ENCODE measurements at regions not wholly inside any gene's neighbourhood (a gene's known extent, or its start where the extent isn't known, plus 50 kb on each side); places are given as distances from the start of the nearest gene placed in this dataset.
"Not testable (repeated sequence)": the region's sequence is repeated elsewhere in the genome, so short reads cannot be mapped to it uniquely, and the experiment has no call there.

- ATAC-seq (ENCODE audit: low read depth) (no peak), DNase-seq (ENCODE audit: low spot score) (no peak)
- H3K27ac ChIP-seq (ENCODE audit: poor library complexity, severe bottlenecking): no peak overlapping the region
- no peaks in the 10 kb centered on the region for H3K27me3 ChIP-seq (ENCODE audit: insufficient read depth, poor library complexity, severe bottlenecking)
- no peak for TF ChIP-seq CTCF (IDR thresholded peaks at IDR 0.05; ENCODE audit: poor library complexity, severe bottlenecking)
- no peak overlapping the region for H3K4me3 ChIP-seq (ENCODE audit: severe bottlenecking)
- peaks cover 2% of the 10 kb centered on the region for H3K9me3 ChIP-seq (ENCODE audit: severe bottlenecking)
- H3K36me3 ChIP-seq (ENCODE audit: low read depth): no peaks in the 10 kb centered on the region
- no peaks in the 10 kb centered on the region for H3K4me1 ChIP-seq (ENCODE audit: insufficient read depth, poor library complexity, severe bottlenecking)
These were observed 314.7 kb upstream of the NOX3 start for GRCh38 chr6:155770313-155770712.

GRCh38 chr6:155765275-155766194 is 309.9 kb upstream of the NOX3 start:
- no peak for TF ChIP-seq CTCF (IDR thresholded peaks at IDR 0.05; ENCODE audit: poor library complexity, severe bottlenecking)
- Histone ChIP-seq H3K27me3 (ENCODE audit: insufficient read depth, poor library complexity, severe bottlenecking) (no peaks in the 10 kb centered on the region), H3K27ac (ENCODE audit: poor library complexity, severe bottlenecking) (peak overlapping the region; percentile 43), H3K9me3 (ENCODE audit: severe bottlenecking) (peaks cover 4% of the 10 kb centered on the region), H3K36me3 (ENCODE audit: low read depth) (no peaks in the 10 kb centered on the region), H3K4me1 (ENCODE audit: insufficient read depth, poor library complexity, severe bottlenecking) (no peaks in the 10 kb centered on the region), H3K4me3 (ENCODE audit: severe bottlenecking) (no peak overlapping the region)
- ATAC-seq (ENCODE audit: low read depth) (0 out of 3 replicates have a peak, but pooled peaks have one; percentile 42), DNase-seq (ENCODE audit: low spot score) (no peak)

- Histone ChIP-seq H3K27me3 (ENCODE audit: insufficient read depth, poor library complexity, severe bottlenecking) (no peaks in the 10 kb centered on the region), H3K4me3 (ENCODE audit: severe bottlenecking) (no peak overlapping the region), H3K9me3 (ENCODE audit: severe bottlenecking) (peaks cover 2% of the 10 kb centered on the region), H3K36me3 (ENCODE audit: low read depth) (no peaks in the 10 kb centered on the region), H3K4me1 (ENCODE audit: insufficient read depth, poor library complexity, severe bottlenecking) (no peaks in the 10 kb centered on the region), H3K27ac (ENCODE audit: poor library complexity, severe bottlenecking) (no peak overlapping the region)
- no peak for DNase-seq (ENCODE audit: low spot score)
- ATAC-seq (ENCODE audit: low read depth): no peak
- TF ChIP-seq CTCF (IDR thresholded peaks at IDR 0.05; ENCODE audit: poor library complexity, severe bottlenecking): no peak
These were observed 307.0 kb upstream of the NOX3 start for GRCh38 chr6:155762649-155763048.

GRCh38 chr6:155755452-155755851 is 299.8 kb upstream of the NOX3 start:
- Histone ChIP-seq H3K4me3 (ENCODE audit: severe bottlenecking) (no peak overlapping the region), H3K27me3 (ENCODE audit: insufficient read depth, poor library complexity, severe bottlenecking) (no peaks in the 10 kb centered on the region), H3K9me3 (ENCODE audit: severe bottlenecking) (peaks cover 3% of the 10 kb centered on the region), H3K27ac (ENCODE audit: poor library complexity, severe bottlenecking) (no peak overlapping the region), H3K36me3 (ENCODE audit: low read depth) (no peaks in the 10 kb centered on the region), H3K4me1 (ENCODE audit: insufficient read depth, poor library complexity, severe bottlenecking) (no peaks in the 10 kb centered on the region)
- TF ChIP-seq CTCF (IDR thresholded peaks at IDR 0.05; ENCODE audit: poor library complexity, severe bottlenecking): no peak
- DNase-seq (ENCODE audit: low spot score) (no peak), ATAC-seq (ENCODE audit: low read depth) (no peak)

GRCh38 chr6:155748778-155749177 is 293.1 kb upstream of the NOX3 start:
- ATAC-seq (ENCODE audit: low read depth); H3K4me3 ChIP-seq (ENCODE audit: severe bottlenecking); H3K9me3 ChIP-seq (ENCODE audit: severe bottlenecking); H3K4me1 ChIP-seq (ENCODE audit: insufficient read depth, poor library complexity, severe bottlenecking); H3K36me3 ChIP-seq (ENCODE audit: low read depth); H3K27me3 ChIP-seq (ENCODE audit: insufficient read depth, poor library complexity, severe bottlenecking); H3K27ac ChIP-seq (ENCODE audit: poor library complexity, severe bottlenecking); DNase-seq (ENCODE audit: low spot score): not testable (repeated sequence)

Measured in RWPE2 (cell line).